ENCODE measurements at regions not wholly inside any gene's neighbourhood (a gene's known extent, or its start where the extent isn't known, plus 50 kb on each side); places are given as distances from the start of the nearest gene placed in this dataset.

GRCh38 chr4:175253184-175253902 lies 335.2 kb downstream of the ADAM29 start:
- TF ChIP-seq CTCF (IDR thresholded peaks at IDR 0.05) (peak in 4 of 12 donors; percentile 18 to 31 (median 26)), POLR2A (IDR thresholded peaks at IDR 0.05) (no peak)
